Transverse colon (tissue), 4 donors: ENCODE measurements at regions not wholly inside any gene's neighbourhood (a gene's known extent, or its start where the extent isn't known, plus 50 kb on each side); places are given as distances from the start of the nearest gene placed in this dataset.

ENCODE experiments used
- CTCF ChIP-seq, 5 experiments: fragments of 200-600 bp in 3 of 5; fragments of 450-650 bp in 2 of 5; sonication (generic) in 3 of 5; IDR thresholded peaks; 1 replicate in 2 of 5; 2 replicates in 3 of 5; pipeline ENCODE4 v1.5.1; 2016 to 2017; ENCODE audit warnings: antibody characterized with exemption in 5 of 5, inconsistent platforms in 3 of 5, mild to moderate bottlenecking in 2 of 5, moderate library complexity in 1 of 5
- EP300 ChIP-seq: sonication (generic); formaldehyde crosslinking; IDR thresholded peaks from one replicate; pipeline ENCODE4 v1.6.1; 2017; ENCODE audit warnings: antibody characterized with exemption, low read depth
- POLR2A ChIP-seq: fragments of 450-650 bp; IDR thresholded peaks from one replicate; pipeline ENCODE4 v1.6.1; 2016; ENCODE audit warnings: antibody characterized with exemption, mild to moderate bottlenecking, moderate library complexity
- POLR2AphosphoS5 ChIP-seq, 3 donors: sonication (generic); formaldehyde crosslinking; IDR thresholded peaks; one replicate each; pipeline ENCODE4 v1.6.1; 2016; ENCODE audit warnings: antibody characterized with exemption in 3 of 3

GRCh38 chr22:45077286-45077685 is 67.5 kb upstream of the PHF21B start:
- TF ChIP-seq POLR2A (no peak), CTCF (IDR thresholded peaks at IDR 0.05) (no peak), POLR2AphosphoS5 (IDR thresholded peaks at IDR 0.05) (no peak), EP300 (no peak)
